ENCODE measurements at regions not wholly inside any gene's neighbourhood (a gene's known extent, or its start where the extent isn't known, plus 50 kb on each side); places are given as distances from the start of the nearest gene placed in this dataset.
"Not testable (repeated sequence)": the region's sequence is repeated elsewhere in the genome, so short reads cannot be mapped to it uniquely, and the experiment has no call there.

GRCh38 chr2:138293549-138293948 is 208.0 kb upstream of the SPOPL start:
- Histone ChIP-seq H3K4me1 (ENCODE audit: control insufficient read depth, insufficient read depth, low read length) (no peaks in the 10 kb centered on the region), H3K27me3 (ENCODE audit: control insufficient read depth, insufficient read depth) (no peaks in the 10 kb centered on the region), H3K4me3 (ENCODE audit: low read length) (no peak overlapping the region), H3K27ac (ENCODE audit: low read length) (no peak overlapping the region), H3K9me3 (ENCODE audit: control insufficient read depth, low read length) (no peaks in the 10 kb centered on the region)
- DNase-seq (no peak), ATAC-seq (no peak)
- intact Hi-C loops (cut with DNase I): no loop called here

GRCh38 chr2:138294451-138294850 is 207.1 kb upstream of the SPOPL start:
- no peak for DNase-seq
- no peak overlapping the region for H3K27ac ChIP-seq (ENCODE audit: low read length)
- ATAC-seq: no peak
- no peaks in the 10 kb centered on the region for H3K9me3 ChIP-seq (ENCODE audit: control insufficient read depth, low read length)
- H3K27me3 ChIP-seq (ENCODE audit: control insufficient read depth, insufficient read depth): no peaks in the 10 kb centered on the region
- H3K4me1 ChIP-seq (ENCODE audit: control insufficient read depth, insufficient read depth, low read length): no peaks in the 10 kb centered on the region
- 92% methylated on average over 4 of the region's 4 CpGs for WGBS
- intact Hi-C loops (cut with DNase I): no loop called here
- H3K4me3 ChIP-seq (ENCODE audit: low read length): no peak overlapping the region

- H3K4me1 ChIP-seq (ENCODE audit: control insufficient read depth, insufficient read depth, low read length): no peaks in the 10 kb centered on the region
- ATAC-seq: no peak
- H3K27ac ChIP-seq (ENCODE audit: low read length): no peak overlapping the region
- no peaks in the 10 kb centered on the region for H3K9me3 ChIP-seq (ENCODE audit: control insufficient read depth, low read length)
- intact Hi-C loops (cut with DNase I): no loop called here
- H3K4me3 ChIP-seq (ENCODE audit: low read length): no peak overlapping the region
- H3K27me3 ChIP-seq (ENCODE audit: control insufficient read depth, insufficient read depth): no peaks in the 10 kb centered on the region
- DNase-seq: no peak
Measured at GRCh38 chr2:138296365-138296764, 205.2 kb upstream of the SPOPL start.

GRCh38 chr2:138298120-138298814 is 203.3 kb upstream of the SPOPL start:
- H3K4me1 ChIP-seq (ENCODE audit: control insufficient read depth, insufficient read depth, low read length): no peaks in the 10 kb centered on the region
- no peak overlapping the region for H3K4me3 ChIP-seq (ENCODE audit: low read length)
- no peaks in the 10 kb centered on the region for H3K9me3 ChIP-seq (ENCODE audit: control insufficient read depth, low read length)
- WGBS: 97% methylated on average over 11 of the region's 11 CpGs
- H3K27me3 ChIP-seq (ENCODE audit: control insufficient read depth, insufficient read depth): no peaks in the 10 kb centered on the region
- ATAC-seq (no peak), DNase-seq (no peak)
- H3K27ac ChIP-seq (ENCODE audit: low read length): no peak overlapping the region
- intact Hi-C loops (cut with DNase I): no loop called here

GRCh38 chr2:138298900-138299299 is 202.7 kb upstream of the SPOPL start:
- DNase-seq: no peak
- intact Hi-C loops (cut with DNase I): no loop called here
- no peaks in the 10 kb centered on the region for H3K27me3 ChIP-seq (ENCODE audit: control insufficient read depth, insufficient read depth)
- no peak overlapping the region for H3K4me3 ChIP-seq (ENCODE audit: low read length)
- 96% methylated on average over 3 of the region's 3 CpGs for WGBS
- H3K9me3 ChIP-seq (ENCODE audit: control insufficient read depth, low read length): no peaks in the 10 kb centered on the region
- H3K27ac ChIP-seq (ENCODE audit: low read length): no peak overlapping the region
- ATAC-seq: no peak
- H3K4me1 ChIP-seq (ENCODE audit: control insufficient read depth, insufficient read depth, low read length): no peaks in the 10 kb centered on the region

- WGBS: 94% methylated on average over 3 of the region's 3 CpGs
- intact Hi-C loops (cut with DNase I): no loop called here
- ATAC-seq: no peak
- Histone ChIP-seq H3K4me3 (ENCODE audit: low read length) (no peak overlapping the region), H3K27me3 (ENCODE audit: control insufficient read depth, insufficient read depth) (no peaks in the 10 kb centered on the region), H3K9me3 (ENCODE audit: control insufficient read depth, low read length) (no peaks in the 10 kb centered on the region), H3K4me1 (ENCODE audit: control insufficient read depth, insufficient read depth, low read length) (no peaks in the 10 kb centered on the region), H3K27ac (ENCODE audit: low read length) (no peak overlapping the region)
- no peak for DNase-seq
Measured at GRCh38 chr2:138306626-138307025, 194.9 kb upstream of the SPOPL start.

- no peaks in the 10 kb centered on the region for H3K9me3 ChIP-seq (ENCODE audit: control insufficient read depth, low read length)
- 61% methylated on average over 1 of the region's 1 CpG for WGBS
Measured at GRCh38 chr2:138307099-138307498, 194.5 kb upstream of the SPOPL start.

GRCh38 chr2:138309760-138310159 is 191.8 kb upstream of the SPOPL start:
- no peak for DNase-seq
- WGBS: 93% methylated on average over 2 of the region's 2 CpGs
- ATAC-seq: no peak
- intact Hi-C loops (cut with DNase I): no loop called here
- no peaks in the 10 kb centered on the region for H3K4me1 ChIP-seq (ENCODE audit: control insufficient read depth, insufficient read depth, low read length)
- H3K27me3 ChIP-seq (ENCODE audit: control insufficient read depth, insufficient read depth): no peaks in the 10 kb centered on the region
- H3K27ac ChIP-seq (ENCODE audit: low read length): no peak overlapping the region
- no peak overlapping the region for H3K4me3 ChIP-seq (ENCODE audit: low read length)
- no peaks in the 10 kb centered on the region for H3K9me3 ChIP-seq (ENCODE audit: control insufficient read depth, low read length)

More at GRCh38 chr2:138307099-138307498, 194.5 kb upstream of the SPOPL start:
- Histone ChIP-seq H3K27ac (ENCODE audit: low read length) (no peak overlapping the region), H3K27me3 (ENCODE audit: control insufficient read depth, insufficient read depth) (no peaks in the 10 kb centered on the region), H3K4me3 (ENCODE audit: low read length) (no peak overlapping the region), H3K4me1 (ENCODE audit: control insufficient read depth, insufficient read depth, low read length) (no peaks in the 10 kb centered on the region)
- no peak for ATAC-seq
- intact Hi-C loops (cut with DNase I): no loop called here
- DNase-seq: no peak

- peak in 1 of 3 donors; percentile 44 for DNase-seq
- Histone ChIP-seq H3K27ac (ENCODE audit: low read length) (no peak overlapping the region), H3K4me1 (ENCODE audit: control insufficient read depth, insufficient read depth, low read length) (no peaks in the 10 kb centered on the region), H3K27me3 (ENCODE audit: control insufficient read depth, insufficient read depth) (no peaks in the 10 kb centered on the region), H3K9me3 (ENCODE audit: control insufficient read depth, low read length) (no peaks in the 10 kb centered on the region), H3K4me3 (ENCODE audit: low read length) (no peak overlapping the region)
- 79% methylated on average over 4 of the region's 4 CpGs for WGBS
- intact Hi-C loops (cut with DNase I): no loop called here
- ATAC-seq: no peak
Measured at GRCh38 chr2:138312061-138312460, 189.5 kb upstream of the SPOPL start.

- not testable (repeated sequence) for DNase-seq
Measured at GRCh38 chr2:138315619-138316018, 186.0 kb upstream of the SPOPL start.

GRCh38 chr2:138319616-138320015 is 182.0 kb upstream of the SPOPL start:
- no peak overlapping the region for H3K27ac ChIP-seq (ENCODE audit: low read length)
- no peaks in the 10 kb centered on the region for H3K9me3 ChIP-seq (ENCODE audit: control insufficient read depth, low read length)
- 70% methylated on average over 2 of the region's 2 CpGs for WGBS
- H3K4me3 ChIP-seq (ENCODE audit: low read length): no peak overlapping the region
- ATAC-seq (no peak), DNase-seq (no peak)
- no peaks in the 10 kb centered on the region for H3K27me3 ChIP-seq (ENCODE audit: control insufficient read depth, insufficient read depth)
- no peaks in the 10 kb centered on the region for H3K4me1 ChIP-seq (ENCODE audit: control insufficient read depth, insufficient read depth, low read length)
- intact Hi-C loops (cut with DNase I): no loop called here

More at GRCh38 chr2:138315619-138316018, 186.0 kb upstream of the SPOPL start:
- ATAC-seq; intact Hi-C loops (cut with DNase I); H3K9me3 ChIP-seq (ENCODE audit: control insufficient read depth, low read length); H3K4me1 ChIP-seq (ENCODE audit: control insufficient read depth, insufficient read depth, low read length); H3K27me3 ChIP-seq (ENCODE audit: control insufficient read depth, insufficient read depth); H3K4me3 ChIP-seq (ENCODE audit: low read length); H3K27ac ChIP-seq (ENCODE audit: low read length): not testable (repeated sequence)

- DNase-seq (no peak), ATAC-seq (no peak)
- Histone ChIP-seq H3K4me3 (ENCODE audit: low read length) (no peak overlapping the region), H3K27me3 (ENCODE audit: control insufficient read depth, insufficient read depth) (no peaks in the 10 kb centered on the region), H3K27ac (ENCODE audit: low read length) (no peak overlapping the region), H3K9me3 (ENCODE audit: control insufficient read depth, low read length) (no peaks in the 10 kb centered on the region), H3K4me1 (ENCODE audit: control insufficient read depth, insufficient read depth, low read length) (no peaks in the 10 kb centered on the region)
- 95% methylated on average over 2 of the region's 2 CpGs for WGBS
- intact Hi-C loops (cut with DNase I): no loop called here
Measured at GRCh38 chr2:138321458-138321857, 180.1 kb upstream of the SPOPL start.

Data from right cardiac atrium (tissue), 5 donors.